Astrocyte of the cerebellum (primary cell): ENCODE measurements at regions not wholly inside any gene's neighbourhood (a gene's known extent, or its start where the extent isn't known, plus 50 kb on each side); places are given as distances from the start of the nearest gene placed in this dataset.

Experiments used
- DNase-seq: peaks from one replicate; pipeline ENCODE4 v3.0.0-alpha.2; 2011; ENCODE audit warnings: low read depth
- H3K4me3 ChIP-seq: 2 replicates; pipeline ENCODE4 v1.5.1; 2011; ENCODE audit warnings: mild to moderate bottlenecking, low read depth, low read length, moderate library complexity
- CTCF ChIP-seq: IDR thresholded peaks from 2 replicates; pipeline ENCODE4 v1.5.1; 2012; ENCODE audit warnings: low read length, low read depth, moderate library complexity, mild to moderate bottlenecking; ENCODE audit errors: missing control alignments
- in situ Hi-C: cut with HindIII; loops from 2 replicates; pipeline ENCODE4 v1.10.0; 2017; ENCODE audit warnings: low sequenced_read_pairs

GRCh38 chr1:38403667-38404066 is 357.1 kb upstream of the POU3F1 start:
- in situ Hi-C loops: no loop called here

DNA sequence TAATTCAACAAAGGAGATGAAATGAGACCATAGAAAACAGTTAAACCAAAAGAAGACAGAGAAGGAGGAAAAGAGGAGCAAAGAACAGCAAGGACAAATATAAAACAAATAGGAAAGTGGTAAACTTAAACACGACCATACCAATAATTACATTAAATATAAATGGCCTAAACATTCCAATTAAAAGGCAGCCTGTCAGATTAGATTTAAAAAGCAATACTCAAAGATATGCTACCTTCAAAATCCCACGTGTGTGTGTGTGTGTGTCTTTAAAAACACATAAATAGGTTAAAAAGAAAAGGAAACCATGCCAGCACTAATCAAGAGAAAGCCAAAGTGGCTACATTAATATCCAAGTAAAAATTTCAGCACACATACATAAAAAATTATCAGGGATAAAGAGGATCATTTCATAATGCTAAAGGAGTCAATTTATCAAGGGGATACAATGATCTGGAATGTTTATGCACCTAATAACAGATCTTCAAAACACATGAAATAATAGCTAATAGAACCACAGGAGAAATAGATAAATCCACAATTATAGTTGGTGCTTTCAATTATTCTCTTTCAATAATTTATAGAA is 355.7 kb upstream of the POU3F1 start:
- in situ Hi-C loops: no loop called here
- DNase-seq: no peak
- TF ChIP-seq CTCF: no peak

More at GRCh38 chr1:38403667-38404066, 357.1 kb upstream of the POU3F1 start:
- DNase-seq: no peak
- no peak for TF ChIP-seq CTCF
- H3K4me3 ChIP-seq: no peak overlapping the region

DNA sequence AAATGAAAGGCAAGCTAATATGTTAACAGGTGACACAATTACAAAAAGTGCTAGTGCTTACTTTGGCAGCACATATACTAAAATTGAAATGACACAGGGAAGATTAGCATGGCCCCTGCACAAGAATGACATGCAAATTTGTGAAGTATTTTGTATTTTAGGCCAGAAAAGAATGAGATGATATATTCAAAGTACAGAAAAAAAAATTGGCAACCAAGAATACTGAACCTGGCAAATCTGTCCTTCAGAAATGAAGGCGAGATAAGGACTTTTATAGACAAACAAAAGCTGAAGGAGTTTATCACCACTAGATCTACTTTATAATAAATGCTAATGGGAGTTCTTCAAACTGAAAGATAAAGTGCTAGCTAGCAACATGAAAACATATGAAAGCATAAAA is 350.0 kb upstream of the POU3F1 start:
- no peak for DNase-seq
- no peak for TF ChIP-seq CTCF
- in situ Hi-C loops: no loop called here
- H3K4me3 ChIP-seq: no peak overlapping the region

More for the DNA sequence above, 355.7 kb upstream of the POU3F1 start:
- no peak overlapping the region for H3K4me3 ChIP-seq

DNA sequence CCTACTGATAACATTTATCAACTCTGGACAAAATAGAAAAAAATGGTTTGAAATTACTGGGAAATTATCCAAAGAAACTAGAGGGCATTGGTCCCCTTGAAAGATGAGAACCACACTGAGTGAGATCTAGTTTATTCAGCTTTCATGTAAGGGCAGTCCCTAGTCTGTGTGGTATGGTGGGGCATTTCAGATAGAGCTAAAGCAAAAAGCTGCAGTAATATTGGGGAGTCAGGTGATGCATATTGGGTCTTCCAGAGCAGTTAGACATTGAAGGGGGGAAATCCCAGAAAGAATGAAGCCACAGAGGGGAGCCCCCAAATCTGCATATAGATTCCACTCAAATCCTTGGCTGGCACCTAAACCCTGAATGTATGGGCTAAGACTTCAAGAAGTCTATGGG is 347.7 kb upstream of the POU3F1 start:
- in situ Hi-C loops: loop anchor here (5.0 kb wide), 1 partner anchor 98 kb away; no protein-coding TSS in a partner anchor
- no peak overlapping the region for H3K4me3 ChIP-seq
- no peak for DNase-seq
- no peak for TF ChIP-seq CTCF

- in situ Hi-C loops: loop anchor here (5.0 kb wide), 1 partner anchor 99 kb away; no protein-coding TSS in a partner anchor
- DNase-seq: no peak
- TF ChIP-seq CTCF: no peak
- no peak overlapping the region for H3K4me3 ChIP-seq
Measured at GRCh38 chr1:38392861-38393260, 346.3 kb upstream of the POU3F1 start.

GRCh38 chr1:38381256-38381655 is 334.7 kb upstream of the POU3F1 start:
- in situ Hi-C loops: no loop called here
- no peak for DNase-seq
- no peak for TF ChIP-seq CTCF
- no peak overlapping the region for H3K4me3 ChIP-seq

DNA sequence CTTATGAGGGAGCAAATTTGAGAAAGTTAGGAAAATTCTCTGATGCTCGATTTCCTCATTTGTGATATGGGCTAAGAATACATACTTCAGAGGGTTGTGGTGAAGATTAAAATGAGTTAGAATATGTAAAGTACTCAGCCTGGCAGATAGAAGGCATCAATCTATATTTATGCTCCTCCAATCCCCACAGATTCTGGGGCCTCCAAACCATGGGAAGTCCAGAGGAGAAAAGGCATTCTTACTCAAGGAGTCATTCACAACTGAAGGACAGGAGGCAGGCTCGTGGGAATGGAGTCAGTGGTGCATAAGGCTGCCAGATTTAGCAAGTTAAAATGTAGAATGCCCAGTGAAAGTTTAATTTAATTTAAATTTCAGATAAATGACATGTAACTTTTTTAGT is 330.0 kb upstream of the POU3F1 start:
- TF ChIP-seq CTCF: no peak
- no peak overlapping the region for H3K4me3 ChIP-seq
- no peak for DNase-seq
- in situ Hi-C loops: no loop called here
